Adrenal gland (tissue), 5 donors: ENCODE measurements at regions not wholly inside any gene's neighbourhood (a gene's known extent, or its start where the extent isn't known, plus 50 kb on each side); places are given as distances from the start of the nearest gene placed in this dataset.

Experiments used
- POLR2A ChIP-seq, 2 donors: fragments of 450-650 bp; IDR thresholded peaks; one replicate each; pipeline ENCODE4 v1.6.1; 2017; ENCODE audit warnings: antibody characterized with exemption in 2 of 2, mild to moderate bottlenecking in 2 of 2, moderate library complexity in 1 of 2
- TF ChIP-seq, protein P1 (sequence below), 6 experiments: fragments of 450-650 bp in 4 of 6; fragments of 200-600 bp in 2 of 6; sonication (generic) in 1 of 6; IDR thresholded peaks; 1 replicate in 5 of 6; 2 replicates in 1 of 6; pipeline versions ENCODE4 v1.5.1 to v1.8.0; 2016 to 2021; ENCODE audit warnings: antibody characterized with exemption in 6 of 6, mild to moderate bottlenecking in 2 of 6, moderate library complexity in 1 of 6
- donor health status: DM: no; HTN: no; CAD: no.

DNA sequence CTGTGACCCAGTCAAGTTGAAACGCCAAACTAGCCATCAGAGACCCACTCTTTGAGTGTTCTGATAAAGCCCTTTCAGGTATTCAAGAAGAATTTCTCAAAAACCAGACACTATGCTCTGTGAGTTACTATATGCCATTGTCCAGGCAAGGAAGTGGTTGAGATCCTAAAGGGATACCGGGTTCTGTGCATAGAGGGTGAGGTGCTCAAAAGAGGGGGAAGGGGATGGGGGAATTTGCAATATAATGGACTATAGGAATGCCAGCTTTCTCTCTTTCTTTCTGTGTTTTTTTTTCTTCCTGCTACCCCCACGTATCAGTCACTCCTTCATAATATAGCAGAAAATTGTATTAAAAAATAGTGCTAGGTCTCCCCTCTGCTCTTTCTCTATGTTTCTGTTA, 1619.0 kb downstream of the STIM2 start:
- TF ChIP-seq, protein P1, sequence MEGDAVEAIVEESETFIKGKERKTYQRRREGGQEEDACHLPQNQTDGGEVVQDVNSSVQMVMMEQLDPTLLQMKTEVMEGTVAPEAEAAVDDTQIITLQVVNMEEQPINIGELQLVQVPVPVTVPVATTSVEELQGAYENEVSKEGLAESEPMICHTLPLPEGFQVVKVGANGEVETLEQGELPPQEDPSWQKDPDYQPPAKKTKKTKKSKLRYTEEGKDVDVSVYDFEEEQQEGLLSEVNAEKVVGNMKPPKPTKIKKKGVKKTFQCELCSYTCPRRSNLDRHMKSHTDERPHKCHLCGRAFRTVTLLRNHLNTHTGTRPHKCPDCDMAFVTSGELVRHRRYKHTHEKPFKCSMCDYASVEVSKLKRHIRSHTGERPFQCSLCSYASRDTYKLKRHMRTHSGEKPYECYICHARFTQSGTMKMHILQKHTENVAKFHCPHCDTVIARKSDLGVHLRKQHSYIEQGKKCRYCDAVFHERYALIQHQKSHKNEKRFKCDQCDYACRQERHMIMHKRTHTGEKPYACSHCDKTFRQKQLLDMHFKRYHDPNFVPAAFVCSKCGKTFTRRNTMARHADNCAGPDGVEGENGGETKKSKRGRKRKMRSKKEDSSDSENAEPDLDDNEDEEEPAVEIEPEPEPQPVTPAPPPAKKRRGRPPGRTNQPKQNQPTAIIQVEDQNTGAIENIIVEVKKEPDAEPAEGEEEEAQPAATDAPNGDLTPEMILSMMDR (IDR thresholded peaks at IDR 0.05) = no peak
- no peak for TF ChIP-seq POLR2A (IDR thresholded peaks at IDR 0.05)
